ENCODE measurements at regions not wholly inside any gene's neighbourhood (a gene's known extent, or its start where the extent isn't known, plus 50 kb on each side); places are given as distances from the start of the nearest gene placed in this dataset.

DNA sequence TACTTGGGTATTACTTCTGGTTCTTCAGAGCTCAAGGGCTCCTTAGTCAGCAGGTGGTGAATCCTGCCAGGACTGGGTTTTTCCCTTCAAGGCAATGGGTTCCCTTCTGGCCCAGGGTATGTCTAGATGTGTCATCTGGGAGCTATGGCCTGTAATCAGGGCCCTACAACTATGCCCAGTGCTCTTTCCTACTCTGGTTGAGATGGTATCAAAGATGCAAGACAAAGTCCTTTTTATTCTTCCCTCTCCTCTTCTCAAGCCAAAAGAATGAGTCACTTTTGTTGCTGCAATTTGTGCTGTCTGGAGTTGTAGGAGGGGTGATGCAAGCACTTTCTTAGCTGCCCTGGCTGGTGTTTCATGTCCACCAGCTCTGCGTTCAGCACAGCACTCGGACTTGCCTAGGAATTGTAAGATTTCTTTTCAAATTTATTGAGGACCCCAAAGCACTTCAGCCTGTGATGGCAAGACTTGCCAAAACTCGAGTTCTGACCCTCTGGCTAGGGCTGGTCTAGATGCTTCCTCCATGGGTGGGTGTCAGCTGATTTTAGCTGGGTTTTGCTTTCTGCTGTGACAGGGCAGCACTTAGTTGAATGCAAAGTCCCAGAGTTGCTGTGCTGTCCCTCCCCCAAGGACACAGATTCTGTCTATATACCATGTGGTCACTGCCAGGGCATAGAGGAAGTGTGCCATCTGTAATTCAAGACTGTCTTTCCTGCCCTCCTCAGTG is 129.2 kb upstream of the CBLB start:
- TF ChIP-seq, protein P1, sequence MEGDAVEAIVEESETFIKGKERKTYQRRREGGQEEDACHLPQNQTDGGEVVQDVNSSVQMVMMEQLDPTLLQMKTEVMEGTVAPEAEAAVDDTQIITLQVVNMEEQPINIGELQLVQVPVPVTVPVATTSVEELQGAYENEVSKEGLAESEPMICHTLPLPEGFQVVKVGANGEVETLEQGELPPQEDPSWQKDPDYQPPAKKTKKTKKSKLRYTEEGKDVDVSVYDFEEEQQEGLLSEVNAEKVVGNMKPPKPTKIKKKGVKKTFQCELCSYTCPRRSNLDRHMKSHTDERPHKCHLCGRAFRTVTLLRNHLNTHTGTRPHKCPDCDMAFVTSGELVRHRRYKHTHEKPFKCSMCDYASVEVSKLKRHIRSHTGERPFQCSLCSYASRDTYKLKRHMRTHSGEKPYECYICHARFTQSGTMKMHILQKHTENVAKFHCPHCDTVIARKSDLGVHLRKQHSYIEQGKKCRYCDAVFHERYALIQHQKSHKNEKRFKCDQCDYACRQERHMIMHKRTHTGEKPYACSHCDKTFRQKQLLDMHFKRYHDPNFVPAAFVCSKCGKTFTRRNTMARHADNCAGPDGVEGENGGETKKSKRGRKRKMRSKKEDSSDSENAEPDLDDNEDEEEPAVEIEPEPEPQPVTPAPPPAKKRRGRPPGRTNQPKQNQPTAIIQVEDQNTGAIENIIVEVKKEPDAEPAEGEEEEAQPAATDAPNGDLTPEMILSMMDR (IDR thresholded peaks at IDR 0.05), result no peak
- TF ChIP-seq POLR2AphosphoS5 (IDR thresholded peaks at IDR 0.05), result no peak

Measured in transverse colon (tissue), 4 donors.